ENCODE measurements at regions not wholly inside any gene's neighbourhood (a gene's known extent, or its start where the extent isn't known, plus 50 kb on each side); places are given as distances from the start of the nearest gene placed in this dataset.

- no peak for DNase-seq
- H3K27ac ChIP-seq (ENCODE audit: low read depth in 2 of 2, low read length in 1 of 2) = no peak overlapping the region
- no peaks in the 10 kb centered on the region for H3K36me3 ChIP-seq (replicated peaks in 1 of 2; ENCODE audit: control insufficient read depth in 1 of 2, insufficient read depth in 2 of 2, low read length in 1 of 2)
- H3K9ac ChIP-seq = no peak overlapping the region
- ChIA-PET POLR2A (no interaction called here), CTCF (no interaction called here)
- TF ChIP-seq SMC3 (IDR thresholded peaks at IDR 0.05; ENCODE audit: low read depth, low read length) (no peak), RXRA (IDR thresholded peaks at IDR 0.05; ENCODE audit: borderline replicate concordance, low read depth) (no peak), TEAD4 (IDR thresholded peaks at IDR 0.05; ENCODE audit: borderline replicate concordance, insufficient read depth) (no peak), RAD21 (IDR thresholded peaks at IDR 0.05; ENCODE audit: low read length) (no peak), TAF1 (IDR thresholded peaks at IDR 0.05; ENCODE audit: borderline replicate concordance, low read depth, low read length) (no peak), NFIC (IDR thresholded peaks at IDR 0.05; ENCODE audit: borderline replicate concordance) (no peak)
- no peaks in the 10 kb centered on the region for H3F3A ChIP-seq (replicated peaks; ENCODE audit: insufficient read depth)
- H3K4me2 ChIP-seq = no peak overlapping the region
- H3K79me2 ChIP-seq (ENCODE audit: insufficient read depth) = no peaks in the 10 kb centered on the region
- no peaks in the 10 kb centered on the region for H4K20me1 ChIP-seq (ENCODE audit: insufficient read depth)
- no peaks in the 10 kb centered on the region for H3K27me3 ChIP-seq (ENCODE audit: insufficient read depth)
- no peak overlapping the region for H3K4me3 ChIP-seq (ENCODE audit: low read depth in 2 of 2, low read length in 1 of 2)
- no peaks in the 10 kb centered on the region for H3K4me1 ChIP-seq (ENCODE audit: control insufficient read depth in 1 of 2, insufficient read depth in 2 of 2, low read depth in 1 of 2, low read length in 1 of 2)
- WGBS (ENCODE audit: low lambda C conversion rate) = 63% methylated on average over 11 of the region's 12 CpGs
- H2AFZ ChIP-seq (ENCODE audit: low read depth) = no peak overlapping the region
- H3K9me2 ChIP-seq = no peaks in the 10 kb centered on the region
- no peaks in the 10 kb centered on the region for H3K9me3 ChIP-seq
Observed at GRCh38 chr13:24617256-24618010, 62.8 kb upstream of the ATP12A start.

- Histone ChIP-seq H3K27ac (ENCODE audit: low read depth in 2 of 2, low read length in 1 of 2) (no peak overlapping the region), H3K36me3 (replicated peaks in 1 of 2; ENCODE audit: control insufficient read depth in 1 of 2, insufficient read depth in 2 of 2, low read length in 1 of 2) (no peaks in the 10 kb centered on the region), H4K20me1 (ENCODE audit: insufficient read depth) (no peaks in the 10 kb centered on the region), H3K4me1 (ENCODE audit: control insufficient read depth in 1 of 2, insufficient read depth in 2 of 2, low read depth in 1 of 2, low read length in 1 of 2) (no peaks in the 10 kb centered on the region), H3K9ac (no peak overlapping the region), H3K9me2 (no peaks in the 10 kb centered on the region), H3K27me3 (ENCODE audit: insufficient read depth) (no peaks in the 10 kb centered on the region), H3K4me3 (ENCODE audit: low read depth in 2 of 2, low read length in 1 of 2) (no peak overlapping the region), H3K79me2 (ENCODE audit: insufficient read depth) (no peaks in the 10 kb centered on the region), H3K9me3 (no peaks in the 10 kb centered on the region), H2AFZ (ENCODE audit: low read depth) (no peak overlapping the region), H3F3A (replicated peaks; ENCODE audit: insufficient read depth) (no peaks in the 10 kb centered on the region), H3K4me2 (no peak overlapping the region)
- CTCF ChIA-PET = no interaction called here
- no peak for DNase-seq
- POLR2A ChIA-PET = no interaction called here
- TF ChIP-seq SMC3 (IDR thresholded peaks at IDR 0.05; ENCODE audit: low read depth, low read length) = no peak
- no peak for TF ChIP-seq USF2 (IDR thresholded peaks at IDR 0.05; ENCODE audit: borderline replicate concordance, low read depth, low read length)
- no peak for TF ChIP-seq CHD2 (IDR thresholded peaks at IDR 0.05; ENCODE audit: low read length, partially characterized antibody)
- no peak for TF ChIP-seq POLR2AphosphoS5 (IDR thresholded peaks at IDR 0.05; ENCODE audit: low read depth, low read length)
- TF ChIP-seq CTCF (IDR thresholded peaks at IDR 0.05) = no peak
- TF ChIP-seq RFX5 (IDR thresholded peaks at IDR 0.05; ENCODE audit: low read length) = no peak
- no peak for TF ChIP-seq JUND (IDR thresholded peaks at IDR 0.05)
- TF ChIP-seq NFIC (IDR thresholded peaks at IDR 0.05; ENCODE audit: borderline replicate concordance) = no peak
- no peak for TF ChIP-seq FOXM1 (IDR thresholded peaks at IDR 0.05; ENCODE audit: low read depth)
- TF ChIP-seq EP300 (IDR thresholded peaks at IDR 0.05; ENCODE audit: borderline replicate concordance in 1 of 2, low read depth in 1 of 2, low read length in 1 of 2) = no peak
- no peak for TF ChIP-seq GATA2 (CRISPR knock-in tag; IDR thresholded peaks at IDR 0.05)
- TF ChIP-seq FOXJ3 (CRISPR knock-in tag; IDR thresholded peaks at IDR 0.05) = no peak
- 63% methylated on average over 13 of the region's 15 CpGs for WGBS (ENCODE audit: low lambda C conversion rate)
Observed at GRCh38 chr13:24618011-24618955, 61.9 kb upstream of the ATP12A start.
